OCI-LY1 (cell line): ENCODE measurements at regions not wholly inside any gene's neighbourhood (a gene's known extent, or its start where the extent isn't known, plus 50 kb on each side); places are given as distances from the start of the nearest gene placed in this dataset.

ENCODE experiments used
- CTCF ChIP-seq: fragments of 200-600 bp; sonication (generic), shearing (Covaris generic); IDR thresholded peaks from 2 replicates; pipeline ENCODE4 v1.5.1; 2017; ENCODE audit warnings: mild to moderate bottlenecking, antibody characterized with exemption, low read length, moderate library complexity, mixed read lengths
- EZH2 ChIP-seq: fragments of 200-600 bp; sonication (generic), shearing (Covaris generic); IDR thresholded peaks from 2 replicates; pipeline ENCODE4 v1.8.0; 2017; ENCODE audit warnings: borderline replicate concordance, mixed run types, mild to moderate bottlenecking, antibody characterized with exemption, low read length, moderate library complexity, mixed read lengths

GRCh38 chr3:160152638-160153037, 72.6 kb upstream of the C3orf80 start:
- TF ChIP-seq CTCF (no peak), EZH2 (no peak)
